ENCODE measurements at regions not wholly inside any gene's neighbourhood (a gene's known extent, or its start where the extent isn't known, plus 50 kb on each side); places are given as distances from the start of the nearest gene placed in this dataset.
"Not testable (repeated sequence)": the region's sequence is repeated elsewhere in the genome, so short reads cannot be mapped to it uniquely, and the experiment has no call there.

DNA sequence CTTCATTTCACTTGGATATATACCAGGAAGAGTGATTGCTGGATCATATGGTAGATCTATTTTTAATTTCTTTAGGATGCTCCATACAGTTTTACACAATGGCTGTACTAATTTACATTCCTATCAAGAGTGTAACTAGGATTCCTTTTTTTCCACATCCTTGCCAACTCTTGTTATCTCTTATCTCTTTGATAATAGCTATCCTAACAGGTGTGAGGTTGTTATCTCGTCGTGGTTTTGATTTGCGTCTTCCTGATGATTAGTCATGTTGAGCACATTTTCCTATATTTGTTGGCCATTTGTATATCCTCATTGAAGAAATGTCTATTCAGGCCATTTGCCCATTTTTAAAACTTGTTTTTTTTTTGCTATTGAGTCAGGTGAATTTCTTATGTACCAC lies 552.4 kb downstream of the RFPL4B start:
- no peak for DNase-seq (ENCODE audit: low read depth)

DNA sequence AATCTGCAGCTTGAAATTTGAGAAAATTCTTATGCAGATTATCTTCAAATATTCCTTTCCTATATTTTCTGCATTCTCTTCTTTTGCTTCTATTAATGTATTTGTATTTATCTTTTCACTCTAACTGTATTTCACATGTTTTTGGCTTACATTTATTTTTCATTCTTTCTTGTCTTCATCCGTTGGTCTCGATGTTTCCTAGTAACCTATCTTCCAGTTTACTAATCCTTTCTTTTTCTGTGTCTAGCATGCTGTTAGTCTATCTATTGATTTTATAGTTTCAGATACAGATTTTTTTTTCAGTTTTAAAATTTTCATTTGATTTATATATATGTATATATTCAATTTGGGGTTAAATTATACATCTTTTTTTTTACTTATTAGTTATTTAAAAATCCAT lies 556.2 kb downstream of the RFPL4B start:
- no peak for DNase-seq (ENCODE audit: low read depth)
- H3K4me3 ChIP-seq (ENCODE audit: low read depth, low read length) = no peak overlapping the region
- TF ChIP-seq, protein P1, sequence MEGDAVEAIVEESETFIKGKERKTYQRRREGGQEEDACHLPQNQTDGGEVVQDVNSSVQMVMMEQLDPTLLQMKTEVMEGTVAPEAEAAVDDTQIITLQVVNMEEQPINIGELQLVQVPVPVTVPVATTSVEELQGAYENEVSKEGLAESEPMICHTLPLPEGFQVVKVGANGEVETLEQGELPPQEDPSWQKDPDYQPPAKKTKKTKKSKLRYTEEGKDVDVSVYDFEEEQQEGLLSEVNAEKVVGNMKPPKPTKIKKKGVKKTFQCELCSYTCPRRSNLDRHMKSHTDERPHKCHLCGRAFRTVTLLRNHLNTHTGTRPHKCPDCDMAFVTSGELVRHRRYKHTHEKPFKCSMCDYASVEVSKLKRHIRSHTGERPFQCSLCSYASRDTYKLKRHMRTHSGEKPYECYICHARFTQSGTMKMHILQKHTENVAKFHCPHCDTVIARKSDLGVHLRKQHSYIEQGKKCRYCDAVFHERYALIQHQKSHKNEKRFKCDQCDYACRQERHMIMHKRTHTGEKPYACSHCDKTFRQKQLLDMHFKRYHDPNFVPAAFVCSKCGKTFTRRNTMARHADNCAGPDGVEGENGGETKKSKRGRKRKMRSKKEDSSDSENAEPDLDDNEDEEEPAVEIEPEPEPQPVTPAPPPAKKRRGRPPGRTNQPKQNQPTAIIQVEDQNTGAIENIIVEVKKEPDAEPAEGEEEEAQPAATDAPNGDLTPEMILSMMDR (IDR thresholded peaks at IDR 0.05; ENCODE audit: insufficient read depth, low read depth, low read length) = no peak

More for the DNA sequence above, 552.4 kb downstream of the RFPL4B start:
- TF ChIP-seq, protein P1 (IDR thresholded peaks at IDR 0.05; ENCODE audit: insufficient read depth, low read depth, low read length) = no peak
- no peak overlapping the region for H3K4me3 ChIP-seq (ENCODE audit: low read depth, low read length)

DNA sequence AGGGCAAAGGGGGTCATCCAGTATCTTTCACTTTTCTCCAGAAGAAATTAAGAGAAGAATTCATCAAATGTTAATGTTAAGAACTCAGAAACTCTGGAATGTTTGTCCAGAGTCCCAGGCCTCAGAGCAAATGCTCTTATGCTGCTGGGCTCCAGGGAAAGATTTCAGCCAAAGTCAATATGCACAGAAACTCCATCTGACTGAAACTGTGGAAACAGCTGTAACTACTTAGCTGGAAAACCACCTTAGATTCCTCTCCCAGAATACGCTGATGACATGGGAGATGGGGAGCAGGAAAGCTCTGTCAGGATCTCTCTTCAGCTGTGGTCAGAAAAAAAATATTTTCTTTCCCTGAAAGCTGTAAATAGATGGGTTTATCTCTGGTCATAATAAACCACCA lies 559.6 kb downstream of the RFPL4B start:
- peak; percentile 57 for DNase-seq (ENCODE audit: low read depth)
- H3K4me3 ChIP-seq (ENCODE audit: low read depth, low read length) = no peak overlapping the region
- TF ChIP-seq, protein P1 (IDR thresholded peaks at IDR 0.05; ENCODE audit: insufficient read depth, low read depth, low read length) = no peak

DNA sequence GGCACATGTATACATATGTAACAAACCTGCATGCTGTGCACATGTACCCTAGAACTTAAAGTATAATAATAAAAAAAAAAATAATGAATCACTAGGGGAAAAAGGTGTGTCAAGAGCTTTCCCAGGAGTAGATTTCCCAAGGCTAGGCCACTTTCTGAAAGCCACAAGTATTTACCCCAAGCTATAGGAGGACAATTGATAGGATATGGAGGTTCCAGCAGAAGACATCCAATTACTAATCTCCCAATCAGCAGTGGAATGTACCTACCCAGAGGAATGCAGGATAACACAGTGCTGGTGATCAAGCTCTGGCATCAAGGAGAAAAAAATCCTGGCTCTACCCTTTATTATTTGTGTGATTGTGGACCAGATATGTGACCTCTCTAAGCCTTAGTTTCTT lies 562.7 kb downstream of the RFPL4B start:
- H3K4me3 ChIP-seq (ENCODE audit: low read depth, low read length) = no peak overlapping the region
- DNase-seq (ENCODE audit: low read depth) = no peak
- TF ChIP-seq, protein P1 (IDR thresholded peaks at IDR 0.05; ENCODE audit: insufficient read depth, low read depth, low read length) = no peak

DNA sequence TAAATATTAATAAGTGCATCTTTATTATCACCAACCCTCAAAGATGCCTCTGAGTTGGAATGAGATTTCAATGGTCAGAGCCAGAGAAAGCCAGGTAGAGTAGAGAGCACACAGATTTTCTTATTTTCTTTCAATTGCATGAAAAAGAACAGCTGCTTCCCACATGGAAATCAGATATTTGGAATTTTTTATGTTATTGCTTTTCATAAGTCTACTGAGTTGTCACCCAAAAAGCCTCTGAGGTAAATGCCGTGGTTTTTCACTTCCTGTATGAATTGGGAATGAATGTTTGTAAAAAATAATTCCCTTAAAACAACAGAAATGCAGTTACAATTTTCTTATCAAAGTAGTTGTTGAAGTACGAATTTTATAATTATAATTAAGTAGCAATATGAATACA lies 563.1 kb downstream of the RFPL4B start:
- DNase-seq (ENCODE audit: low read depth) = peak; percentile 34
- no peak overlapping the region for H3K4me3 ChIP-seq (ENCODE audit: low read depth, low read length)
- TF ChIP-seq, protein P1 (IDR thresholded peaks at IDR 0.05; ENCODE audit: insufficient read depth, low read depth, low read length) = no peak

DNA sequence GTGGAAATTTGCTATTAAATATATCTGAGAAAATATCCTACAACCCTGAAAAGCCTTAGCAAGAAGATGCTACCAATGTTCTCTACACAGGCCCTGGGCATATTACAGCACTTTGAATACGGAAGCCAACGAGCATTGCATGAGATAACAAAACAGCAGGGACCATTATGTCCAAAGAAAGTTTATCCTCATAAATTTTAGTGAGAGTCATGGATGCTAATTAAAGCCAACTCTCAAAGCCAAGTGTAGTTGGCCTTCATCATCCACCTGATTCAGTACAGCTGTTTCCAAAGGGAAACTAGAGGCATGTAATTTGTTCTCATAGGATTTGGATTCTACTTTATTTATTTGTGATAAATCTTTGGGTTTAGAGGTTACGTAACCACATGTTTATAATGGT lies 564.8 kb downstream of the RFPL4B start:
- peak; percentile 59 for DNase-seq (ENCODE audit: low read depth)
- TF ChIP-seq, protein P1 (IDR thresholded peaks at IDR 0.05; ENCODE audit: insufficient read depth, low read depth, low read length) = no peak
- H3K4me3 ChIP-seq (ENCODE audit: low read depth, low read length) = no peak overlapping the region

DNA sequence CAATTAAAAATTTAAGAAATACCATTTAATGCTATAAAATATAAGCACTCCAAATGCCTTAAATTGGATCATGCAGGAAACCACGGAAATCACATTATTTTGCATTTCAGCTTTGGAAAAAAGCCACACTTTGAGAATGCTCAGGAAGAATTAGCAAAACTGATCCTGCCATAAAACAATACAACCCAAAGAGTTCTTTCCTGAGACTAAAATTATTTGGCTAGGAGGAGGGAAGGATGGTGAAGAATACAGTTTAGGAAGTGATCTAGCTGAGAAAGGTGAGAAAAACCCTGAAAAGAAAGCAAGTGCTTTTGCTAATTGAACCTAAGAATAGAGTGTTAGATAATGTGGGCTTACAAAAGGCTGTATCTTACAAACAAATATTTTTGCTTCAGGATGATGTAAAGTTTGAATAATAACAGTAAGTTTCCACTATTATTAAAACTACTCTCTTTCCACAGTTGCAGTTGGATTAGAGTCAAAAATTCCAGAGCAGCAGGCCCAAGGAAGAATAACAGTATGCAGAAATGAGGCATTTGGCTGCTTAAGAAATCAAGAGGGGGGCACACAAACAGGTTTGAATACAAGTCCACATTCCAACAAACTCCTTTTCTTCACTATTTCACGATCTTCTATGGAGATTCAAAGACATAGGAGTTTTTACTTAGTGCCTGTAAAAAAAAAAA lies 565.4 kb downstream of the RFPL4B start:
- TF ChIP-seq, protein P1 (IDR thresholded peaks at IDR 0.05; ENCODE audit: insufficient read depth, low read depth, low read length) = no peak
- H3K4me3 ChIP-seq (ENCODE audit: low read depth, low read length) = no peak overlapping the region
- peak; percentile 59 for DNase-seq (ENCODE audit: low read depth)

DNA sequence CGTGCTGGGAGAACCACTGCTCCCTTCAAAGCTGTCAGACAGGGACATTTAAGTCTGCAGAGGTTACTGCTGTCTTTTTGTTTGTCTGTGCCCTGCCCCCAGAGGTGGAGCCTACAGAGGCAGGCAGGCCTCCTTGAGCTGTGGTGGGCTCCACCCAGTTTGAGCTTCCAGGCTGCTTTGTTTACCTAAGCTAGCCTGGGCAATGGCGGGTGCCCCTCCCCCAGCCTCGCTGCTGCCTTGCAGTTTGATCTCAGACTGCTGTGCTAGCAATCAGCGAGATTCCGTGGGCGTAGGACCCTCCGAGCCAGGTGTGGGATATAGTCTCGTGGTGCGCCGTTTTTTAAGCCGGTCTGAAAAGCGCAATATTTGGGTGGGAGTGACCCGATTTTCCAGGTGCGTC lies 572.6 kb downstream of the RFPL4B start:
- not testable (repeated sequence) for H3K4me3 ChIP-seq (ENCODE audit: low read depth, low read length); DNase-seq (ENCODE audit: low read depth)

Data from fibroblast of villous mesenchyme (primary cell).